ENCODE measurements at regions not wholly inside any gene's neighbourhood (a gene's known extent, or its start where the extent isn't known, plus 50 kb on each side); places are given as distances from the start of the nearest gene placed in this dataset.

DNA sequence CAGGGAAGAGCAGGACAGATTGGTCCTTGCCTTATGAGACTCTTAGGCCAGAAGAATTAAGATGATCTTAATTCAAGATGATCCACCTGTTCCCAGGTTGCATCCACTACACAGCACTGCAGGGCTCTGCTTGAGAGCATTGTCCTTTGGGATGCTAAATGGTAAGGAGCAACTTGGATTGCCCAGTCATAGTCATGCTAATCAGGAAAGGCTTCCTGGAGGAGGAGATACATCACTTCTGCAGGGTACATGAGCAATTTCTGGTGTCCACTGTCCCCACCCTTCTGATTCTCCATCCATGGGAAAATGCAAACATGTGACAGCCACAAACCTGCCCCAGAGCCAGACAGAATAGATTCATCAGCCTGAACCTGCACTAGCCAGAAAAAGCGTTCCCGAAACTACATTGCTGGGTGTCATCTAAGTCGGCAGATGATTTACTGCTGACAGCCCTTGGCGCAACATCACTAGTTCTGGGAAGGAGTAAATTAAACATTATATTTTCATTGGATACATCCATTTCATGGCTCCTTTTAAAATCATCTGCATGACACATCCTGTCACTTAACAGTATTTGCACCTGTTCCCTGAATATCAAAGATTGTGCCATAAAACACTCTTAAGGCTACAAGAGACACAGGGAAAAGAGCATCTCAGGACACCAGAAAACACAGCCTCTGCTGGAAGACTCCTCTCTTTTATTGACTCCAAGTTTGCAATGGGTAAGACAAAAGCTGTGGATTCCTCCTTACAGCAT lies 282.2 kb downstream of the MAF start:
- no peak for TF ChIP-seq ZNF155 (tag by site-specific recombination; IDR thresholded peaks at IDR 0.05)
- TF ChIP-seq SP2 (tag by site-specific recombination; IDR thresholded peaks at IDR 0.05) = no peak
- TF ChIP-seq ZNF24 (tag by site-specific recombination; IDR thresholded peaks at IDR 0.05) = no peak
- TF ChIP-seq BCL11A (tag by site-specific recombination; IDR thresholded peaks at IDR 0.05; ENCODE audit: low read depth) = no peak
- TF ChIP-seq, protein P1, sequence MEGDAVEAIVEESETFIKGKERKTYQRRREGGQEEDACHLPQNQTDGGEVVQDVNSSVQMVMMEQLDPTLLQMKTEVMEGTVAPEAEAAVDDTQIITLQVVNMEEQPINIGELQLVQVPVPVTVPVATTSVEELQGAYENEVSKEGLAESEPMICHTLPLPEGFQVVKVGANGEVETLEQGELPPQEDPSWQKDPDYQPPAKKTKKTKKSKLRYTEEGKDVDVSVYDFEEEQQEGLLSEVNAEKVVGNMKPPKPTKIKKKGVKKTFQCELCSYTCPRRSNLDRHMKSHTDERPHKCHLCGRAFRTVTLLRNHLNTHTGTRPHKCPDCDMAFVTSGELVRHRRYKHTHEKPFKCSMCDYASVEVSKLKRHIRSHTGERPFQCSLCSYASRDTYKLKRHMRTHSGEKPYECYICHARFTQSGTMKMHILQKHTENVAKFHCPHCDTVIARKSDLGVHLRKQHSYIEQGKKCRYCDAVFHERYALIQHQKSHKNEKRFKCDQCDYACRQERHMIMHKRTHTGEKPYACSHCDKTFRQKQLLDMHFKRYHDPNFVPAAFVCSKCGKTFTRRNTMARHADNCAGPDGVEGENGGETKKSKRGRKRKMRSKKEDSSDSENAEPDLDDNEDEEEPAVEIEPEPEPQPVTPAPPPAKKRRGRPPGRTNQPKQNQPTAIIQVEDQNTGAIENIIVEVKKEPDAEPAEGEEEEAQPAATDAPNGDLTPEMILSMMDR (tag by site-specific recombination; IDR thresholded peaks at IDR 0.05) = no peak
- TF ChIP-seq ZNF610 (tag by site-specific recombination; IDR thresholded peaks at IDR 0.05; ENCODE audit: borderline replicate concordance) = no peak

Data from HEK293 (cell line).